ENCODE measurements at regions not wholly inside any gene's neighbourhood (a gene's known extent, or its start where the extent isn't known, plus 50 kb on each side); places are given as distances from the start of the nearest gene placed in this dataset.

DNA sequence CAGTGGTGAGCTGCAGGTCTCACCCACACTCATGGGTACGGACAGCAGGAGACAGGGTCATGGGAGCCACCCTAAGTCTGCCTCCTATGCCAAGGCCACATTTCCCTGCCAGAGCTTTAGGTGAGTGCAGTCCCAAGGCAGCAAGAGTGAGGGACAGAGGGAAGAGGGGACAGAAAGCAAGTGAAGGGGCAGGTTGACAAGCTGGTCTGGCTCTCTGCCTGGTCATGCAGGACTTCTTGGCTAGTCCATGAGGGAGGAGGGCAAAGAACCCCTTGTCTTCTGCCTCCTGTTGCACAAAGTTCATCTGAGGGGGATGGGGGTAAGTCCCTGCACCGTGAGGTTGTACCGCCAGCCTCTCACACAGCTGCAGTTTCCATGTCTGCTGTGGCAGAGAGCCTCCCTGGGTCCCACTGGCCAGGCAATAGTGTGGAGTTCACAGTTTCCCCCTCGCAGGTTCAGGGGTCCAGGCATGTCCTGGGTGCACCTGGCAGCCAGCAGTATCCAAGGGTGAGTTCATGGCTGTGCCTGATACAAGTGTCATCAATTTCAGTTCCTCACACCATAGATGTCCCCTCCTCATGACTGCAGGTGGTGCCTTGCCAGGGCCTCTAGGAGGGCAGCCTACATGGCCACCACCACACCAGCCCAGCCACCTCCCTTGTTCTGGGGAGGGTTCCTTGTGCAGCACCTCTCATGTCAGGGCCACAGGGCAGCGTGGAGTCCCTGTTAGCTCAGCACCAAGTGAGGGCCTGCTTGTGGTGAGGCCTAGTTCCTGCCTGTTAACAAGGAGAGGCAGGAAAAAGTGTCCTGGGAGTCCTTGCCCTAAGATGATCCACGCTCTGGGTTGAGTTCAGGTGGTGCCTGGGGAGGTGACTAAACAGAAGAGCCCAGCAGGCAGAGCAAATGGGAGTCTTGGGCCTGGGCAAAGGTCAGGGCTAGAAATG is 72.5 kb downstream of the ADRA2C start:
- H3K4me1 Mint-ChIP-seq, result no peaks in the 10 kb centered on the region
- peaks cover 3% of the 10 kb centered on the region for H3K9me3 Mint-ChIP-seq
- TF ChIP-seq, protein P1, sequence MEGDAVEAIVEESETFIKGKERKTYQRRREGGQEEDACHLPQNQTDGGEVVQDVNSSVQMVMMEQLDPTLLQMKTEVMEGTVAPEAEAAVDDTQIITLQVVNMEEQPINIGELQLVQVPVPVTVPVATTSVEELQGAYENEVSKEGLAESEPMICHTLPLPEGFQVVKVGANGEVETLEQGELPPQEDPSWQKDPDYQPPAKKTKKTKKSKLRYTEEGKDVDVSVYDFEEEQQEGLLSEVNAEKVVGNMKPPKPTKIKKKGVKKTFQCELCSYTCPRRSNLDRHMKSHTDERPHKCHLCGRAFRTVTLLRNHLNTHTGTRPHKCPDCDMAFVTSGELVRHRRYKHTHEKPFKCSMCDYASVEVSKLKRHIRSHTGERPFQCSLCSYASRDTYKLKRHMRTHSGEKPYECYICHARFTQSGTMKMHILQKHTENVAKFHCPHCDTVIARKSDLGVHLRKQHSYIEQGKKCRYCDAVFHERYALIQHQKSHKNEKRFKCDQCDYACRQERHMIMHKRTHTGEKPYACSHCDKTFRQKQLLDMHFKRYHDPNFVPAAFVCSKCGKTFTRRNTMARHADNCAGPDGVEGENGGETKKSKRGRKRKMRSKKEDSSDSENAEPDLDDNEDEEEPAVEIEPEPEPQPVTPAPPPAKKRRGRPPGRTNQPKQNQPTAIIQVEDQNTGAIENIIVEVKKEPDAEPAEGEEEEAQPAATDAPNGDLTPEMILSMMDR (IDR thresholded peaks at IDR 0.05; ENCODE audit: unreplicated experiment), result no peak
- no peaks in the 10 kb centered on the region for H3K36me3 Mint-ChIP-seq
- peaks cover 73% of the 10 kb centered on the region for H3K27me3 Mint-ChIP-seq (ENCODE audit: low read depth)
- no peak overlapping the region for H3K4me3 Mint-ChIP-seq
- no peak overlapping the region for H3K27ac Mint-ChIP-seq
- DNase-seq (ENCODE audit: low spot score in 2 of 2, unreplicated experiment in 2 of 2), result no peak

DNA sequence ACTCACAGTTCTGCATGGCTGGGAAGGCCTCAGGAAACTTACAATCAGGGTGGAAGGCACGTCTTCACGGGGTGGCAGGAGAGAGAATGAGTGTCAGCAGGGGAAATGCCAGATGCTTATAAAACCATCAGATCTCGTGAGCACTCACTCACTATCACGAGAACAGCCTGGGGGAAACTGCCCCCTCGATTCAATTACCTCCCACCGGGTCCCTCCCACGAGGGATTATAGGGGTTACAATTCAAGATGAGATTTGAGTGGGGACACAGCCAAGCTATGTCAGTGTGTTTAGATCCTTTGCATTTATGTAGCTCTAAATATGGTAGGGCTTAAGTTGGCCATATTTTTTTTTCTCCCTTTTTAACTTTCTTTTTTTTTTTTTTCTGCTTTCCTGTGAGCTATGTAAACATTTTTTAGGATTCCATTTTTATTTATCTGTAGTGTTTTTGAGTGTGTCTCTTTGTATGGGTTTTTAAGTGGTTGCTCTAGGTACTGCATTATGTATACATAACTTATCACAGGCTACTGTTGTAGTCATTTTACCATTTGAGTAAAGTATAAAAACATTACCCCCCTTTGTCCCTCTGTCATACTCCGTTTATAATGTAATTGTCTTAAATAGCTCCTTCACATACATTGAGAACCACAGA is 79.0 kb downstream of the ADRA2C start:
- H3K36me3 Mint-ChIP-seq, result no peaks in the 10 kb centered on the region
- H3K4me1 Mint-ChIP-seq, result no peaks in the 10 kb centered on the region
- H3K9me3 Mint-ChIP-seq, result peaks cover 7% of the 10 kb centered on the region
- H3K27ac Mint-ChIP-seq, result no peak overlapping the region
- no peak for DNase-seq (ENCODE audit: low spot score in 2 of 2, unreplicated experiment in 2 of 2)
- no peak overlapping the region for H3K4me3 Mint-ChIP-seq
- TF ChIP-seq, protein P1 (IDR thresholded peaks at IDR 0.05; ENCODE audit: unreplicated experiment), result peak; percentile 36
- peaks cover 52% of the 10 kb centered on the region for H3K27me3 Mint-ChIP-seq (ENCODE audit: low read depth)

DNA sequence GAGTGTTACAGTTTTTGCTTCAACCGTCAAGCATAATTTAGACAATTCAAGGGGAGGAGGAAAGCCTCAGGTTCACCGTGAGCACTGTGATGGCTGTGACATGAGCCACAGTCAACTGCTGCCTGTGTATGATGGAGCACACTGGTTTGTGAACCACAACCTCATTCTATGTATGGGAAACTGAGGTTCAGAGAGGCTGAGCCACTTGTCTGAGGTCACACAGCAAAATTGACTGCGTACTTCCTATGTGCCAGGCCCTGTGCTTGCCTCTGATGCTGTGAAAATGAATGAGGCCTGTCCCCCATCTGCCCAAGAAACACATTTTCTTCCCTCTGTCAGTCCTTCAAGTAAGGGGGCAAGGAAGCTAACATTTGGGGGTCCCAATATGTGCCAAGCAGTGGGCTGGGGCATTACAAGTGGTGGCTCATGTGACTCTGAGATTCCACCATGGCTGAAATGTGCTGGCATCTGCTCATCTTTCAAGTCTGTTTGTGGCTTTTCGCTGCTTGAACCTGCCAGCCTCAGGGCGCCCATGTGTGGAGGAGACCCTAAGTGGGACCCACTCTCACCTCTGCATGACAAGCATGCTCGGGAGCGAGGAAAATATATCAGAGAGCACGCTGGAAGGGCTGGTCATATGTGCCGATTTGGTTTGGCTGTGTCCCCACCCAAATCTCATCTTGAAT is 79.7 kb downstream of the ADRA2C start:
- H3K4me1 Mint-ChIP-seq, result no peaks in the 10 kb centered on the region
- peaks cover 54% of the 10 kb centered on the region for H3K27me3 Mint-ChIP-seq (ENCODE audit: low read depth)
- DNase-seq (ENCODE audit: low spot score in 2 of 2, unreplicated experiment in 2 of 2), result no peak
- TF ChIP-seq, protein P1 (IDR thresholded peaks at IDR 0.05; ENCODE audit: unreplicated experiment), result no peak
- H3K9me3 Mint-ChIP-seq, result peaks cover 12% of the 10 kb centered on the region
- H3K27ac Mint-ChIP-seq, result no peak overlapping the region
- H3K4me3 Mint-ChIP-seq, result no peak overlapping the region
- no peaks in the 10 kb centered on the region for H3K36me3 Mint-ChIP-seq

DNA sequence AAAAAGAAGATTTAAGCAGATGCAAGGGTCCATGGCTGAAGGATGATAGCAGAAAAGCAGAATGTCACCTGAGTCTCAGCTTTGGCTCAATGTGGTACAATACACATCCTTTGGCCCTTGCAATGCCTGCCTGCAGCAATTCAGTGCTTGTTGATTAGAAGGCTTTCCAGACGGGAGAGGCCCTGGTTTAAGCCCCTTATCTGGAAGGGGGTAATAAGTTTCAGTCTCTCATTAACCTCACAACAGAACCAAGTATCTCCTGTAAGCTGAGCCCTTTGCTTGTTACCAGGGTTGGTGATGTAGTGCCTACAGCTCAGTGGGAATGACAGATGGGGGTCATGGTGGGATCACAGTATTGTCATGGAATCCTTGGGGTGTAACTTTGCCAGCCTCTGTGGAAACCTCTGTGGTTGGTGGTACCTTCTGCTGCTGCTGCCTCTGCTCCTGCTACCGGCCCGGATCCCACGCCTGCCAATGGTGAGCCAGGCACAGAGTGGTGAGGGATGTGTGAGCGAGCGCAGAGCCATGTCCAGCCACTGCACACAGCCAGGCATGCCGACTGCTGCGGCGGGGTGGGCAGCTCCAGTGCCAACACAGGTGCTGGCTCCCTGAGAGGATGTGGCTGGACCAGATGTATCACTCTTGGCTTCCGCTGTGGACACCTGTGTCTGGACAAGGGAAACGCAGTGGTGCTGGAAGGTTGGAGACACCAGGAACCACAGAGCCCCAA is 81.2 kb downstream of the ADRA2C start:
- no peak overlapping the region for H3K27ac Mint-ChIP-seq
- peaks cover 58% of the 10 kb centered on the region for H3K27me3 Mint-ChIP-seq (ENCODE audit: low read depth)
- peaks cover 12% of the 10 kb centered on the region for H3K9me3 Mint-ChIP-seq
- H3K4me3 Mint-ChIP-seq, result no peak overlapping the region
- TF ChIP-seq, protein P1 (IDR thresholded peaks at IDR 0.05; ENCODE audit: unreplicated experiment), result no peak
- no peak for DNase-seq (ENCODE audit: low spot score in 2 of 2, unreplicated experiment in 2 of 2)
- no peaks in the 10 kb centered on the region for H3K36me3 Mint-ChIP-seq
- H3K4me1 Mint-ChIP-seq, result no peaks in the 10 kb centered on the region

DNA sequence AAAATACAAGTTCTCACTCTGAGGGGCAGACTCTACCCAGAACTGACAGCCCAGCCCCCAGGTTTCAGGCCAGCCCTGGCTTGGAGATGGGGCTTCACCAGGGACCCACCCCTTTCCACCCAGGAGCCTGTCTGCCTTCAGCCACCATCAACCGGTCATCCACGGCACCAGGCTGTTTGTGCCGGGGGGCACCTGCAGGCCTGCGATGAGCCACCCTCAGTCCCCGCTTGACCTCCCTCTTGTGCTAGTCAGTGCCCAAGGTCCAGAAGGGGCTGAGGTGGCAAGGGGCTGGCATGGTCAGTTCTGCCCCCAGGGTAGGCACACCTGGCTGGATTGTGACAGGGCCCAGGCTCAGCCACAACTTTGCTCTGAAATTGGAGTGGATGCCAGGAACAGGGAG is 82.1 kb downstream of the ADRA2C start:
- Mint-ChIP-seq H3K27me3 (ENCODE audit: low read depth) (peaks cover 57% of the 10 kb centered on the region), H3K4me3 (no peak overlapping the region), H3K9me3 (peaks cover 12% of the 10 kb centered on the region), H3K4me1 (no peaks in the 10 kb centered on the region), H3K36me3 (no peaks in the 10 kb centered on the region), H3K27ac (no peak overlapping the region)
- TF ChIP-seq, protein P1 (IDR thresholded peaks at IDR 0.05; ENCODE audit: unreplicated experiment), result no peak
- DNase-seq (ENCODE audit: low spot score in 2 of 2, unreplicated experiment in 2 of 2), result no peak

Measured in mesothelial cell of epicardium (in vitro differentiated cells).